Sigmoid colon (tissue), 6 donors: ENCODE measurements at regions not wholly inside any gene's neighbourhood (a gene's known extent, or its start where the extent isn't known, plus 50 kb on each side); places are given as distances from the start of the nearest gene placed in this dataset.

Experiments
- DNase-seq: peaks from one replicate; pipeline ENCODE4 v3.0.0-alpha.2; 2019
- H3K27ac ChIP-seq, 4 donors: fragments of 200-600 bp; sonication (generic); one replicate each; pipeline ENCODE4 v1.5.1; 2016 to 2019; ENCODE audit warnings: mild to moderate bottlenecking in 1 of 4
- H3K27me3 ChIP-seq, 3 donors: fragments of 200-600 bp; sonication (generic); one replicate each; pipeline ENCODE4 v1.5.1; 2019; ENCODE audit warnings: mild to moderate bottlenecking in 1 of 3
- H3K36me3 ChIP-seq, 4 donors: fragments of 200-600 bp; sonication (generic); one replicate each; pipeline ENCODE4 v1.5.1; 2016 to 2019
- H3K4me1 ChIP-seq, 4 donors: fragments of 200-600 bp; sonication (generic); one replicate each; pipeline ENCODE4 v1.5.1; 2017 to 2019
- H3K4me3 ChIP-seq, 4 donors: fragments of 200-600 bp; sonication (generic); one replicate each; pipeline ENCODE4 v1.5.1; 2017 to 2019; ENCODE audit warnings: mild to moderate bottlenecking in 2 of 4, moderate library complexity in 1 of 4
- H3K9me3 ChIP-seq, 4 donors: fragments of 200-600 bp in 3 of 4; sonication (generic) in 3 of 4; one replicate each; pipeline versions ENCODE4 v1.5.1 to v1.6.1; 2013 to 2019
- CTCF ChIP-seq, 4 experiments: fragments of 450-650 bp in 3 of 4; fragments of 200-600 bp in 1 of 4; IDR thresholded peaks; one replicate each; pipeline ENCODE4 v1.5.1; 2016 to 2019; ENCODE audit warnings: antibody characterized with exemption in 4 of 4, mild to moderate bottlenecking in 3 of 4, moderate library complexity in 2 of 4
- EP300 ChIP-seq, 4 donors: sonication (generic); formaldehyde crosslinking; IDR thresholded peaks; one replicate each; pipeline ENCODE4 v1.6.1; 2017; ENCODE audit warnings: antibody characterized with exemption in 4 of 4
- POLR2A ChIP-seq, 2 donors: fragments of 450-650 bp; IDR thresholded peaks; one replicate each; pipeline ENCODE4 v1.6.1; 2016; ENCODE audit warnings: antibody characterized with exemption in 2 of 2, mild to moderate bottlenecking in 2 of 2, moderate library complexity in 2 of 2
- POLR2AphosphoS5 ChIP-seq, 4 donors: sonication (generic); formaldehyde crosslinking; IDR thresholded peaks; one replicate each; pipeline ENCODE4 v1.6.1; 2017; ENCODE audit warnings: antibody characterized with exemption in 4 of 4
- WGBS, 2 donors: extraction: QIAGEN DNeasy Blood & Tissue Kit; methylation state at CpG; one replicate each; pipeline ENCODE4 v1.1.7; 2013; 5-methylcytosine and 5-hydroxymethylcytosine counted together
- intact Hi-C: fragments of 100-400 bp; cut with DNase I; formaldehyde crosslinking; loops from one replicate; pipeline ENCODE4 v1.15.1; 2023
- donor health status: healthy with polysubstance abuse.
- donor health status: healthy.

GRCh38 chr13:107374038-107374437 is 806.1 kb upstream of the ARGLU1 start:
- Histone ChIP-seq H3K4me1 (no peaks in the 10 kb centered on the region), H3K36me3 (no peaks in the 10 kb centered on the region), H3K27ac (no peak overlapping the region), H3K9me3 (no peaks in the 10 kb centered on the region), H3K4me3 (no peak overlapping the region), H3K27me3 (no peaks in the 10 kb centered on the region)
- DNase-seq = no peak
- 89 to 91% methylated on average over 2 of the region's 2 CpGs for WGBS, 2 donors
- intact Hi-C loops = no loop called here
- TF ChIP-seq CTCF (IDR thresholded peaks at IDR 0.05) (no peak), POLR2A (IDR thresholded peaks at IDR 0.05) (no peak), POLR2AphosphoS5 (IDR thresholded peaks at IDR 0.05) (no peak), EP300 (IDR thresholded peaks at IDR 0.05) (no peak)

- Histone ChIP-seq H3K4me3 (no peak overlapping the region), H3K27ac (no peak overlapping the region), H3K36me3 (no peaks in the 10 kb centered on the region), H3K27me3 (no peaks in the 10 kb centered on the region), H3K4me1 (no peaks in the 10 kb centered on the region), H3K9me3 (no peaks in the 10 kb centered on the region)
- no peak for TF ChIP-seq EP300 (IDR thresholded peaks at IDR 0.05)
- TF ChIP-seq POLR2AphosphoS5 (IDR thresholded peaks at IDR 0.05) = no peak
- no peak for TF ChIP-seq CTCF (IDR thresholded peaks at IDR 0.05)
- no peak for TF ChIP-seq POLR2A (IDR thresholded peaks at IDR 0.05)
- no peak for DNase-seq
- 8 to 16% methylated on average over 3 of the region's 3 CpGs for WGBS, 2 donors
- intact Hi-C loops = no loop called here
Observed at GRCh38 chr13:107373551-107373950, 805.6 kb upstream of the ARGLU1 start.

- Histone ChIP-seq H3K36me3 (no peaks in the 10 kb centered on the region), H3K4me1 (no peaks in the 10 kb centered on the region), H3K27ac (no peak overlapping the region), H3K9me3 (no peaks in the 10 kb centered on the region), H3K27me3 (no peaks in the 10 kb centered on the region), H3K4me3 (no peak overlapping the region)
- no peak for DNase-seq
- no peak for TF ChIP-seq POLR2A (IDR thresholded peaks at IDR 0.05)
- TF ChIP-seq CTCF (IDR thresholded peaks at IDR 0.05) = no peak
- no peak for TF ChIP-seq POLR2AphosphoS5 (IDR thresholded peaks at IDR 0.05)
- no peak for TF ChIP-seq EP300 (IDR thresholded peaks at IDR 0.05)
- intact Hi-C loops = no loop called here
- WGBS, 2 donors = 52 to 71% methylated on average over 7 of the region's 7 CpGs
Observed at GRCh38 chr13:107370015-107370785, 802.3 kb upstream of the ARGLU1 start.

- no peaks in the 10 kb centered on the region for H3K9me3 ChIP-seq
- H3K4me3 ChIP-seq = no peak overlapping the region
- no peaks in the 10 kb centered on the region for H3K4me1 ChIP-seq
- H3K36me3 ChIP-seq = no peaks in the 10 kb centered on the region
- H3K27me3 ChIP-seq = no peaks in the 10 kb centered on the region
- 63 to 80% methylated on average over 8 of the region's 8 CpGs for WGBS, 2 donors
- intact Hi-C loops = no loop called here
- H3K27ac ChIP-seq = no peak overlapping the region
- no peak for TF ChIP-seq POLR2A (IDR thresholded peaks at IDR 0.05)
- no peak for TF ChIP-seq POLR2AphosphoS5 (IDR thresholded peaks at IDR 0.05)
- no peak for TF ChIP-seq CTCF (IDR thresholded peaks at IDR 0.05)
- TF ChIP-seq EP300 (IDR thresholded peaks at IDR 0.05) = no peak
- no peak for DNase-seq
Observed at GRCh38 chr13:107367258-107367657, 799.3 kb upstream of the ARGLU1 start.
